ENCODE measurements at regions not wholly inside any gene's neighbourhood (a gene's known extent, or its start where the extent isn't known, plus 50 kb on each side); places are given as distances from the start of the nearest gene placed in this dataset.

GRCh38 chr3:24850245-24850644, 355.6 kb upstream of the THRB start:
- no peak for DNase-seq

- DNase-seq, result no peak
Observed at GRCh38 chr3:24853685-24854490, 359.2 kb upstream of the THRB start.

GRCh38 chr3:24854748-24855147, 360.1 kb upstream of the THRB start:
- no peak for DNase-seq

GRCh38 chr3:24857945-24858344, 363.3 kb upstream of the THRB start:
- DNase-seq, result no peak

- DNase-seq, result no peak
Observed at GRCh38 chr3:24863215-24863614, 368.6 kb upstream of the THRB start.

GRCh38 chr3:24867783-24868182, 373.1 kb upstream of the THRB start:
- DNase-seq, result no peak

- DNase-seq, result no peak
Observed at GRCh38 chr3:24881239-24881638, 386.6 kb upstream of the THRB start.

GRCh38 chr3:24886501-24886900, 391.9 kb upstream of the THRB start:
- no peak for DNase-seq

GRCh38 chr3:24890012-24890411, 395.4 kb upstream of the THRB start:
- DNase-seq, result no peak

- DNase-seq, result no peak
Observed at GRCh38 chr3:24899373-24899772, 404.7 kb upstream of the THRB start.

- no peak for DNase-seq
Observed at GRCh38 chr3:24899901-24900603, 405.4 kb upstream of the THRB start.

- no peak for DNase-seq
Observed at GRCh38 chr3:24905266-24905665, 410.6 kb upstream of the THRB start.

- no peak for DNase-seq
Observed at GRCh38 chr3:24907106-24907505, 412.5 kb upstream of the THRB start.

GRCh38 chr3:24911076-24911475, 416.4 kb upstream of the THRB start:
- no peak for DNase-seq

- DNase-seq, result no peak
Observed at GRCh38 chr3:24915639-24916038, 421.0 kb upstream of the THRB start.

- DNase-seq, result no peak
Observed at GRCh38 chr3:24917908-24918307, 423.3 kb upstream of the THRB start.

GRCh38 chr3:24923570-24923969, 428.9 kb upstream of the THRB start:
- no peak for DNase-seq

GRCh38 chr3:24929521-24929920, 434.9 kb upstream of the THRB start:
- DNase-seq, result no peak

GRCh38 chr3:24933401-24933800, 438.8 kb upstream of the THRB start:
- no peak for DNase-seq

- no peak for DNase-seq
Observed at GRCh38 chr3:24936574-24936973, 441.9 kb upstream of the THRB start.

GRCh38 chr3:24937228-24937627, 442.6 kb upstream of the THRB start:
- DNase-seq, result no peak

GRCh38 chr3:24937780-24938179, 443.1 kb upstream of the THRB start:
- DNase-seq, result no peak

GRCh38 chr3:24943961-24944360, 449.3 kb upstream of the THRB start:
- DNase-seq, result no peak

- DNase-seq, result no peak
Observed at GRCh38 chr3:24944805-24945520, 450.3 kb upstream of the THRB start.
